NOMO-1 (cell line): ENCODE measurements at regions not wholly inside any gene's neighbourhood (a gene's known extent, or its start where the extent isn't known, plus 50 kb on each side); places are given as distances from the start of the nearest gene placed in this dataset.
A peak's percentile ranks its signal among the peaks of the same experiment; 100 is the strongest.
"Not testable (repeated sequence)": the region's sequence is repeated elsewhere in the genome, so short reads cannot be mapped to it uniquely, and the experiment has no call there.

ENCODE experiments used
- DNase-seq, 2 experiments: peaks; one replicate each; lab custom pipeline; 2025; ENCODE audit not compliant: unreplicated experiment in 2 of 2; lab: John Stamatoyannopoulos, UW

DNA sequence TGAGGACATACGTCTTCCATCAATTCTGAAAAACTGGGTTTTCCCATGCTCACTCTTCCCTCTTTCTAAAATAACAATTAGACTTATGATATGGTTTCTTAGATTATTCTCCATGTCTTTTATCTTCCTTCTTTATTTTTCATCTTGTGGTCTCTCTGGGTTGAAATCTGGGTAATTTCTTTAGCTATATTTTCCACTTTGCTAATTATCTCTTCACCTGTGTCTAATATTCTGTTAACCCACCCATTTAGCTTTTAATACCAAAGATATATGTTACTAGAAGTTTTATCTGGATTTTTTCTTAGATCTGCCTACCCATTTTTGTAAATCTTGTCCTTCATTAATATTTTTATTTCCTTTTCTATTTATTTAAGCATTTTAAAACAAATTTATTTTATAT lies 121.8 kb downstream of the TENT5A start:
- no peak for DNase-seq

DNA sequence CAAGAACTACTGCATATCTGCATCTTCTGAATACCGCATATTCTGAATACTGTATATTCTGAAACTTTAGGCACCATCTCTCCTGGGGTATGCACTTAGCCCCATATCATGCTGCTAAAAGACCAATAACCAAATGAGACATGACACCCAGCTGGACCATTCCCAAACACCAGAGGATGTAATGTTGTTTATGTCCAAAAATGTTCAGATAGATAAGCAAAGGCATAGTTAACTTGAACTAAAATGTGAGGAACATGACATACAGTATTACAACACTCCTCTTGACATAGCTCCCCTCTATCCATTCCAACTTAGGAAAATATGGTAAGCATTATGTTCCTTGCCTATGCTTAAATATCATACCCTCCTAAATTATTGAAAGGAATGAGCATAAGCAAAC lies 127.3 kb downstream of the TENT5A start:
- no peak for DNase-seq

DNA sequence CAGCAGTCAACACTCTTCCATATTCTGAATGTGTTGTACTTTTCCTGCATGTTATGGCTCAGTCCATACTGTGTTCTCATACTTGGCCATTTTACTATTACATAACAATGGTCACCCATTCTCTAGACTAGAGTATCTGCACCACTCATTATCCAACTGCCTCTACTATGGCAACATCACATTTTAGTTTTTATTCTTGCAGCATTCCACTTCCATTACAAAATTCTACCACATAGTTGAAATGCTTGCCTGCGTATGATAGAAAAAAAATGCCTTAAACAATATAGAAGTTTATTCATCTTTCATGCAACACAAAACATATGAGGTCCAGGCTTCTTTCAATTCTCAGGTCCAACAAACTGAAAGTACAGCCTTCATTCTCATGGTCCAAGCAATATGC lies 128.0 kb downstream of the TENT5A start:
- no peak for DNase-seq

DNA sequence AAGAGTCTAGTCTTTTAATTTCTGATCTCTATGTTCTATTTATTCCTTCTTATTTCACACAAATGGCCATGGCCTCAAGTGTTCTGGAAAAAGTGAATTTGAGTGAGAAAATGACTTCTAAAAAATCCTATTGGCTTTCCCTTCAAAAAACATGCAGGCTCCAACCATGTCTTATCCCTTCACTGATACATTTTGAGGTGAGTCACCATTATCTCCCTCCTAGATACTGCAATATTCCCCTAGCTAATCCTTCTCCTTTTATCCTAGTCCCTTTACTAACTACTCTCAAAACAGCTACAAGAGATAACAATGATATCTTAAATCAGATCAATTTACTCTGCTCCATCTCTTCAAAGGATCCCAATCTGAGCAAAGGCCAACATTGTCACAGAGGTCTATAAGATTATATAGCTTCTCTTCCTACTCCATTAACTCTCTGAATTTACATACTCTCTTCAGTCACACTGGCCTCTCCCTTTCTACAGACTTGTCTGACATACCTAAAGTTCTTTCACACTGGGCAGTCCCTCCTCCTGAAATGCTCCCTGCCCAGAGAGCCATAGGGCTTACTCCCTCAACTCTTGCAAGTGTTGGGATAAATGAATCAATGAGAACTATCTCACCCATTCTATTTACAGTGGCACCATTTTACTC lies 129.2 kb downstream of the TENT5A start:
- no peak for DNase-seq

DNA sequence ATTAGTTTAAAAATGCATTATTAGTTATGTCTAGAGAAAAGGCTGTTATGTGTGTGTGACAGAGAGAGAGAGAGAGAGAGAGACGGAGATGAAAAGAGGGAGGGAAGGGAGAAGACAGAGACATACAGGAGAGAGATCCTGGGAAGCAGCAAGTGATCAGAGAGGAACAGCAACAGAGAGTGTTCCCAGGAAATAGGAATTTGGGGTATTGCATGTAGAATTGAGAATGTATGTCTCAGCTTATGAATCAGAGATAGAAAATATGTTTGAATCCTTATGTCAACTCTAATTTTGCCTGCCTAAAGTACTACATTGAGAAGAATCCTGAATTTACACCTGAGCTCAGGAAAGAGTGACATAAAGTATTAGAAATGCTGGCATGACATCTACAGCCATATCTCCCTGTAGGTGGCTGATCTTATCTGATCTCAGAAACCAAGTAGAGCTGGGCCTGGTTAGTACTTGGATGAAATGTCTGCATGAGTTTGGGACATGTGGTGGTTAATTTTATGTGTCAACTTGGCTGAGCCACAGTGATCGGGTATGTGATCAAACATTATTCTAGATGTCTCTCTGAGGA lies 130.6 kb downstream of the TENT5A start:
- no peak for DNase-seq

DNA sequence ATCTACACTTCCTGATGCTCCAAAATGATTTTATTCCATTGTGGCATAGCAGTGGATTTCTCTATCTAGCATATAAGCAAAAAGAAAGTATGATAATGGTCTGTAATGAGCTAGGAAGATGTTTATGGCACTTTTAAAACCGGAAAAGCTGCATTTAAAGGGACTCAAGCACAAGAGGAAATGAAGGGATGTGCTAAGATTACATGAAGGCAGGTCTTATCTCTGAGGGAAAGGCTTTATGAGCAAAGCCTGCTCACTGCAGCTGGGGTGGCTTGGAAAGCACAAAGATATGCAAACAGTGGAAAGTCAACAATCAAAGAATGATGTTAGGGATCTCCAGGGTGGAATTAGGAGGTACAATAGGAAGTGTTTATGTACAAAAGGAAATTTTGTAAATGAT lies 138.2 kb downstream of the TENT5A start:
- no peak for DNase-seq

DNA sequence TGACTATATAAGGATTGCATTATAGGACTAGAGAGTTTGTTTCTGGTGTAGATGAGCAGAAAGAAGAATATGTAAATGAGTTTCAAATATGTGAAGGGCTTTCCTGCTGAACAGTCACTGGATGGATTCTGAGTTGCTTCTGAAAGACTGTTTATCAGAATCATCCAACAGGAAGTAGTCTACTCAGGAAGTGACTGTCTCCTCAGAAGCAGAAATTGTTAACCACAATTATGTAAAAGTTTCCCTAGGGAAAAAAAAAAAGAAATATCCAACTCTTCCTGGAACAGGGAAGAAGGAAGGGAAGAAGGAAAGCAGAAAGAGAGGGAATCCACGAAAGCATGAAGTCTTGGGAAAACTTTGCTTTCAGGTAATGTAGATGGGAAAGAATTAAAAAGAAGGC lies 138.9 kb downstream of the TENT5A start:
- peak in 1 of 2 experiments; percentile 4 for DNase-seq

DNA sequence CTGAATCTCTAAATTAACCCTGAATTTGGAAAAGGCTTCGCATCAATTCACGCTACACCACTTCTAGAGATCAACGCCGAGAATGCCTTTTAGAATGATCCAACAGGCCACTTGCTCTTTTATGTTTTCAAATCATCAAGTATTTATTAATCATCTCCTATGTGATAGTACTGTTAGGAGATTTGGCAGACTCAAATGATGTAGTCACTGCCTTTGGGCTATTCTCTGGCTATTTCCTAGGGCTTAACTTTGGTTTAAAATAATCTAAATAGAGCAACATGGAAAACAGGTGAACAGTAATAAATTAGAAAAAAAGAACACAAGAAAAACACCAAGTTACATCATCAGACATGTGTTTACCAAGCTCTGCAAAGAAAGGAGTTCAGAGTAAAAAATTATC lies 140.3 kb downstream of the TENT5A start:
- DNase-seq: no peak

DNA sequence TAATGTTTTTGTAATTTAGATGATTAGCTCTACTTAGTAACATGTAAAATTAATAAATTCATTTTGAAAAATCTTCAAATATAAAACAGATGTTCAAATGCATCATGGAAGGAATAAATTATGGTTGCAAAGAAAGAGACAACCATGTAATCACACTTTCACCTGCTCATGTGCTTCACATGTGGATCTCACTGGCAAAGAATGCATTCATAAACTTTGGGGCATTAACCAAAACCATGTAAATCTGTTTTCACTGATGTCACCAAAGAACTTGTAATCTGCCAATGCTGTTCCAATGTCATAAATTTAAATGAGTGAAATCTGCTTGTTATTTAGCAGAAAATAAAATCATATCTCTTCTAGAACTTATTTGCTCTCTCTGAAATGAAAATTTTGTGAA lies 142.7 kb downstream of the TENT5A start:
- DNase-seq: no peak

DNA sequence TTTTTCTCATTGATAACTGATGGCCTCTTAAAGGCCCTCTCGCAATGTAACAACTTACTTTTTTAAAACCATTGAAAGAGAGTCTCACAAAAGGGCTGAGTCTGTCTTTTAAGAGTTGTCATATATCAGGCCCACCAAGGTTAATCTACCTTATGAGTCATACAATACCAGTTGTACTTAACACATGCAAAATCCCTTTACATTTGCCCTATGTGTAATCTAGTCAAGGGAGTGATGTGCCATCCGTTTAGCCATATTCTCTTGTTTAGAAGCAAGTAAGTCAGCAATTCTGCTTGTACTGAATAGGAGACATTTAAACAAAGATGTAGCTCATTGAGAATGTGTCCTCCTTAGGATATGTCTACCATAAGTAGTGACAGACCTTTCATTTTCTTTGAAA lies 143.7 kb downstream of the TENT5A start:
- DNase-seq: no peak

DNA sequence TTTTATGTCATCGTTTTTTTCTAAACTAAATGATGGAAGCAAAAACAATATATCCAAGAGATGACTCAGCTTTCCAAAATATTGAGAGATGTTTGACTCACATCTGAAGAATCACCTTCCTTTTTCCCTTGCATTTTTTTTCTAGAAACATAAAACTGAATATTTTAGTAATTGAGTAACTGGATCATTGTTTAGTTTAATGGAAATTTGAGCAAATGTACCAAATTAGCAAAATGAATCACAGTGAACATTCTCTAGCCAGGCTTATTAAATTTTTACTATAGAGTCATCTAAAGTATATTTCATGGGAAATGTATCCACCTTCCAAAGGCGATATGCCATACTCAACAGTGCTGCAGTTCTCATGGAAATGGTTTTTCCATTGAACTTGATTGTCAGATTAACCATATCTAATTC lies 145.5 kb downstream of the TENT5A start:
- no peak for DNase-seq

DNA sequence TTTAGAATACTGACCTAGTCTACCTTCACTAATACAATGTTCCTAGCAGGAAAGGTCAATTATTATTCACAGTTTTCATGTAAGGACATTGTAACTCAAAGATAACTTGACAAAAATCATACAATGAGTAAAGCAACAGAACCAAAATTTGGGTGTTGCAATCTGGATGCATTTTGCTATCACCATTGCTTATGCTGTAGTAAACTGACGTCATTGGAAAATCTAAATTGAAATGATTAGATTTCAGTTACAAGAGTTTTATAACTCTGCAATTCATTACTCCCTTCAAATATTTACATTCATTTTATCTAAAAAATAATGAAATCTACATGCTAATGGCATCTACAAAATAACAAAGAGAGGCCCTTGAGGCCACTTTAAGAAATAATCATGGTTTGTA lies 147.0 kb downstream of the TENT5A start:
- no peak for DNase-seq

DNA sequence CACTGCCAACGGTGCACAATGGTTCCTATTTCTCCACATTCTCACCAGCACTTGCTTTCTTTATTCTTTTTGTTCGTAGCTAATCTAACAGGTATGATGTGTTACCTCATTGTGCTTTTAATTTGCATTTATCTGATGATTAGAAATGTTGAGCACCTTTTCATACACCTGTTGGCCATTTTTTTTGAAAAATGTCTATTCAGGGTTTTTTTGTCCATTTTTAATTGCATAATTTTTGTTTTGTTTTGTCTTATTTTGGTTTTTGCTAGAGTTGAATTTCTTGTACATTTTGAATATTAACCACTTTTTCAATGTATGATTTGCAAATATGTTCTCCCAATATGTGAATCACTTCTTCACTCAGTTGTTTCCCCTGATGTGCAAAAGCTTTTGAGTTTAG lies 150.6 kb downstream of the TENT5A start:
- DNase-seq: no peak

DNA sequence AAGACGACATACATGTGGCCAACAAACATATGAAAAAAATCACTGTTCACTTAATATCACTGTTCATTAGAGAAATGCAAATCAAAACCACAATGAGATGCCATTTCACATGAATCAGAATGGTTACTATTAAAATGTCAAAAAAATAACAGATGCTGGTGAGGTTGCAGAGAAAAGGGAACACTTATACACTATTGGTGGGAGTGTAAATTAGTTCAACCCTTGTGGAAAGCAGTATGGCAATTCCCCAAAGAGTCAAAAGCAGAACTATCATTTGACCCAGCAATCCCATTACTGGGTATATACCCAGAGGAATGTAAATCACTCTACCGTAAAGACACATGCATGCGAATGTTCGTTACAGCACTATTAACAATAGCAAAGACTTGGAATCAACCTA lies 152.0 kb downstream of the TENT5A start:
- DNase-seq: not testable (repeated sequence)

DNA sequence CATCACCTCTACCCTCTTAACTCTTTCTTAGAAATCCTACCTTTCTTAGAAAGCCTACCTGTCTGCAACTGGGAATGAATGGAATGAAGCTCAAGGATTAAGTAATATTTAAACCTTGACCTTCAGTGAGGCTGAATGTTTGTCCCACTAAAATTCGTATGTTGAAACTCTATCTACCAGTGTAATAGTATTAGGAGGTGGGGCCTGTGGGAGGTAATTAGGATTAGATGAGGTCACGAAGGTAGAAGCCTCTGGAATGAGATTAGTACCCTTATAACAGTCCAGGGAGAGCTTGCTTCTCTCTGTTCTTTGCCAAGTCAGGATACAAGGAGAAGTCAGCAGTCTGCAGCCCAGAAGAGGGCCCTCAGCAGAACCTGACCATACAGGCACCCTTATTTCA lies 158.0 kb downstream of the TENT5A start:
- no peak for DNase-seq

DNA sequence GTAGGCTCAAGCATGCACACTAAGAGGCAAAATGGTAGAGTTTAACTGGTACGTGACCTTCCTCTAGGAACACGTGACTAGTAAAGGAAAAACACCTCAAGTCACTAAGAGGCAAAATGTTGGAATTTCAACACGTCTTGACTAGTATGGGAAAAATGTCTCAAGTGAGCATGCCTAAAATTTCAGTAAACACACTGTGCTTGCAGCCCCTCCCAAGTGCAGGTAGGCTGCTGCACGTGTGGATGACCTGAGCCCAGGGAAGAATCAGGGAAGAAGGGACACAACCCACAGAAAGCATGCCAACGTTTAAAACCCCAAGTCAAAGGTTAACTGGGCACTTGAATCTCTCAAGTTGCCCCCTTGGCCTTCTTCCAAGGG lies 162.2 kb downstream of the TENT5A start:
- DNase-seq: no peak

DNA sequence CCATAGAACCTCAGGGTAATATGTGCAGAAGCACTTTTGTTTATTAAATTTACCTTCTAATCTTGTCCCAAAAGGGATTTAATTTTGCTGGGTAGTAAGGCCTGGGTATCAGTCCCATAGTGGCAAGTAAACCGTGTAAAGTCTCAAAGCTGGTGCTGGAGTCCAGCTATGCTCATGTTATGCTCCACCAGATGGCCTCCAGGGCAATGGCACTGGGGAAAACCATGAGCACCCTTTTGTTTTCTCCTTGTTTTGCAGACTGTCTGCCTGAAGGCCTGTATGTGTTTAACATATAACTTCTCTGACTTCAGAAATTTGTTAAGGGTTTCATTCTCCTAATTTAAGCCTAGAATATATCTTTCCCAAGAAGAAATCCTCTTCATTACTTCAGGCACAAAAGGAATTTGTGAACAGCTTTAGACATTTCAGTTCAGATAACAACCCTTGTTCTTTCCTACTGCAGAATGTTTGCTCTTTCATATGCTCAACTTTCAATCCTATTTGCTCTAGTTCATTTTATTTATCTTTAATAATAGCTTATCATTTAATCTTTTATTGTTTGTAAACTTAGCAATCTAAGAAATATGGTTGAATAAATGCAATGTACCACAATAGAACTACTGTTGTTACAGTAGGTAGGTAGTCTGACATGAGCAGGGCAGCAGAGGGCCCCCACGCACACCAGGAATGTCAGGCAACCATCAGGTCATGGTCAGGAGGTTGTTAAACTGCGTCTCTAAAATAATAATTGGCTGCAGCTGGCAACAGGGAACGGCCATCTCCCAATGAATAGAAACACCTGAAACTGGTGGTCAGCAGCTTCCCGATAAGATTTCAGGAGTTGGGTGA lies 162.8 kb downstream of the TENT5A start:
- no peak for DNase-seq

DNA sequence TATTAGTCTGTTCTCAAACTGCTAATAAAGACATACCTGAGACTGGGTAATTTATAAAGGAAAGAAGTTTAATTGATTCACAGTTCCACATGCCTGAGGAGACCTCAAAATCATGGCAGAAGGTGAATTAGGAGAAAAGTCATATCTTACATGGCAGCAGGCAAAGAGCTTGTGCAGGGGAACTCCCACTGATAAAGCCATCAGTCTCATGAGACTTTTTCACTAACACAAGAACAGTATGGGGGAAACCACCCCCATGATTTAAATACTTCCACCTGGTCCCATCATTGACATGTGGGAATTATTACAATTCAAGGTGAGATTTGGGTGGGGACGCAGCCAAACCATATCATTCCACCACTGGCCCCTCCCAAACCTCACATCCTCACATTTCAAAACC lies 166.8 kb downstream of the TENT5A start:
- DNase-seq: not testable (repeated sequence)

DNA sequence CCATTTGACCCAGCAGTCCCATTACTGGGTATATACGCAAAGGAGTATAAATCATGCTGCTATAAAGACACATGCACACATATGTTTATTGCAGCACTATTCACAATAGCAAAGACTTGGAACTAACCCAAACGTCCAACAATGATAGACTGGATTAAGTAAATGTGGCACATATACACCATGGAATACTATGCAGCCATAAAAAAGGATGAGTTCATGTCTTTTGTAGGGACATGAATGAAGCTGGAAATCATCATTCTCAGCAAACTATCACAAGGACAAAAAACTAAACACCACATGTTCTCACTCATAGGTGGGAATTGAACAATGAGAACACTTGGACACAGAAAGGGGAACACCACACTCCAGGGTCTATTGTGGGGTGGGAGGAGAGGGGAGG lies 168.3 kb downstream of the TENT5A start:
- DNase-seq: not testable (repeated sequence)

DNA sequence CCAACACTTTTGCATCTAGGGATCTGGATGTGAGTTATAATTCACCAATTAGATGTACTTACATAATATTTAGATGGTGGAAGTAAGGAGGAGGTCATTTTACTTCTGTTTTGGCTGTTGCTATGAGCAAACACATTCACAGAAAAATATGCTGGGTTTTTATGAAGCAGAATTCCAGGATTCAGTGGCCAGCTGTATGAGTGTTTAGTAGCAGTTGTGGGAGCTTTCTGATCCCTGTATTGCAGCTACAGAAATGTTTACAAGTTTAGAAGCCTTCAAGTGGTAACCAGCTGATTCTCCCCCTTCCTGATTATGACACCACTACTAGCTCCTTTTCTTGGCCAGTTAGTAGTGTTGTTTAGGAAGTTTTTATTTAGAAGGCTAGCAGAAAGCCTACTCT lies 177.0 kb downstream of the TENT5A start:
- no peak for DNase-seq

DNA sequence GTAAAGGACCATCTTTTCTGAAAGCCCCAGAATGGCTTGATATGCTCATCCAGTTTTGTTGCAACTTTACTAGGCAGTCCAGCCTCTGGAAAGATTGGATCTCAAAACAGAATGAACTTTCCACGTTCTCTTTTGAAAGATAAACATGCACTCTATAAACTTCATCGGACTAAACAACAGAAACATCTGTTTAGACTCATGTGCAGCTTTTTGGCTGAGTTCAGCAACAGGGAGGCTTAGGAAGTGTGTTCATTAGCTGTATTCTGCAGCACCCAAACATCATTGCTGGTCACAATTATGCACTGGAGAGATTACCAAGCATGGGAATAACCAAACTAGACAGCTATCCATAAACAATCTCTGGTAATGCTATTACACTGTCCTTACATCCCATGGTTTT lies 180.5 kb downstream of the TENT5A start:
- DNase-seq: no peak

DNA sequence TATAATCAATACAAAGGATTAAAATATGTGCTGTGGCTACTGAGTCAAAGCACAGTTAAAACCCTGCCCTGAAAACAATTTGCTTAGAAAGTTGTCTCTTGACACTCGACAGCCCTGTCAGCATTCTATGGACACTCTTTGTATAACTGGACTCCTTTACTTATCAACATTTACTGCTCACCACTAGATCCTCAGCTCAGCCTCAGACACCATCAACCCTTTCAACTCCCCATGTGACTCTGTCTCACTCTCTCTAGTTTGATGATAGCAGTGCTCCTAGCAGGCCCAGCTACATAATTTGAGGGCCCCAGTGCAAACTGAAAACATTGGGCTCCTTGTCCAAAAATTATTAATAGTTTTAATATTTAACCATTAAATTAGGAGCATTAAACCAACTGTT lies 181.8 kb downstream of the TENT5A start:
- no peak for DNase-seq
